Right lobe of liver (tissue), 6 donors: ENCODE measurements at regions not wholly inside any gene's neighbourhood (a gene's known extent, or its start where the extent isn't known, plus 50 kb on each side); places are given as distances from the start of the nearest gene placed in this dataset.

ENCODE experiments used
- ATAC-seq, 4 donors: fragments of 200-7000 bp; cut with Tn5 transposase; one replicate each; pipeline ENCODE4 v1.9.1; 2020; ENCODE audit warnings: mild to moderate bottlenecking in 4 of 4, moderate library complexity in 4 of 4
- DNase-seq, 3 donors: peaks; one replicate each; pipeline ENCODE4 v3.0.0-alpha.2; 2020
- H3K27ac ChIP-seq, 3 donors: fragments of 200-600 bp; one replicate each; pipeline ENCODE4 v1.8.0; 2022
- H3K27me3 ChIP-seq, 2 donors: fragments of 200-600 bp; one replicate each; pipeline ENCODE4 v1.8.0; 2022
- H3K36me3 ChIP-seq, 4 donors: fragments of 200-600 bp; sonication (generic) in 1 of 4; one replicate each; pipeline versions ENCODE4 v1.5.1 to v1.8.0; 2017 to 2022; ENCODE audit warnings: control low read depth in 1 of 4
- H3K4me1 ChIP-seq, 4 donors: fragments of 200-600 bp; sonication (generic) in 1 of 4; one replicate each; pipeline versions ENCODE4 v1.5.1 to v1.8.0; 2017 to 2022; ENCODE audit warnings: control low read depth in 1 of 4
- H3K4me3 ChIP-seq, 3 donors: fragments of 200-600 bp; one replicate each; pipeline ENCODE4 v1.8.0; 2022
- H3K9me3 ChIP-seq, 4 donors: fragments of 200-600 bp; sonication (generic) in 1 of 4; one replicate each; pipeline versions ENCODE4 v1.5.1 to v1.8.0; 2017 to 2022; ENCODE audit warnings: control low read depth in 1 of 4
- CTCF ChIP-seq, 4 donors: fragments of 200-600 bp in 3 of 4; fragments of 450-650 bp in 1 of 4; IDR thresholded peaks; one replicate each; pipeline versions ENCODE4 v1.5.1 to v1.8.0; 2016 to 2022; ENCODE audit warnings: antibody characterized with exemption in 4 of 4, mild to moderate bottlenecking in 2 of 4
- POLR2A ChIP-seq: fragments of 450-650 bp; IDR thresholded peaks from one replicate; pipeline ENCODE4 v1.6.1; 2017; ENCODE audit warnings: antibody characterized with exemption, mild to moderate bottlenecking
- WGBS: methylation state at CpG from one replicate; pipeline ENCODE4 v1.1.6; 2018; ENCODE audit warnings: low coverage, low lambda C conversion rate; ENCODE audit not compliant: insufficient coverage; ENCODE audit errors: missing lambda C conversion rate; 5-methylcytosine and 5-hydroxymethylcytosine counted together
- intact Hi-C, 2 donors: fragments of 100-400 bp; cut with DNase I; formaldehyde crosslinking; loops; one replicate each; pipeline versions ENCODE4 v1.11.2 to v1.14.1; 2022
- donor health status: DM: no; HTN: yes; CAD: no.
- donor health status: DM: no; HTN: no; CAD: no.
- donor health status: DM: no; HTN: no; CAD: no.
- donor health status: DM: no; HTN: yes; CAD: no.
- donor health status: DM: no; HTN: yes; CAD: no.

GRCh38 chr4:157643257-157643656 lies 422.7 kb downstream of the GRIA2 start:
- TF ChIP-seq POLR2A (no peak), CTCF (IDR thresholded peaks at IDR 0.05) (no peak)
- no peak overlapping the region for H3K27ac ChIP-seq
- no peak overlapping the region for H3K4me3 ChIP-seq
- H3K36me3 ChIP-seq = no peaks in the 10 kb centered on the region
- intact Hi-C loops = no loop called here
- peaks cover 0 to 5% (median 0%) of the 10 kb centered on the region in 4 donors for H3K9me3 ChIP-seq
- DNase-seq (no peak), ATAC-seq (no peak)
- no peaks in the 10 kb centered on the region for H3K4me1 ChIP-seq
- H3K27me3 ChIP-seq = no peaks in the 10 kb centered on the region

- ATAC-seq (no peak), DNase-seq (no peak)
- WGBS = 79% methylated on average over 2 of the region's 3 CpGs
- no peaks in the 10 kb centered on the region for H3K27me3 ChIP-seq
- no peak overlapping the region for H3K27ac ChIP-seq
- H3K4me1 ChIP-seq = no peaks in the 10 kb centered on the region
- no peak overlapping the region for H3K4me3 ChIP-seq
- TF ChIP-seq CTCF (IDR thresholded peaks at IDR 0.05) (no peak), POLR2A (no peak)
- H3K36me3 ChIP-seq = no peaks in the 10 kb centered on the region
- intact Hi-C loops = no loop called here
- no peaks in the 10 kb centered on the region for H3K9me3 ChIP-seq
Measured at GRCh38 chr4:157634057-157634456, 413.5 kb downstream of the GRIA2 start.

GRCh38 chr4:157616741-157617472 lies 396.4 kb downstream of the GRIA2 start:
- ATAC-seq = no peak
- H3K36me3 ChIP-seq = no peaks in the 10 kb centered on the region
- intact Hi-C loops = no loop called here
- no peaks in the 10 kb centered on the region for H3K4me1 ChIP-seq
- WGBS = 84% methylated on average over 7 of the region's 7 CpGs
- no peaks in the 10 kb centered on the region for H3K27me3 ChIP-seq
- H3K4me3 ChIP-seq = no peak overlapping the region
- TF ChIP-seq POLR2A (no peak), CTCF (IDR thresholded peaks at IDR 0.05) (no peak)
- H3K9me3 ChIP-seq = no peaks in the 10 kb centered on the region
- no peak overlapping the region for H3K27ac ChIP-seq
- DNase-seq = no peak

GRCh38 chr4:157607996-157608395 lies 387.5 kb downstream of the GRIA2 start:
- intact Hi-C loops = no loop called here
- ATAC-seq (no peak), DNase-seq (no peak)
- no peaks in the 10 kb centered on the region for H3K36me3 ChIP-seq
- no peaks in the 10 kb centered on the region for H3K4me1 ChIP-seq
- no peak overlapping the region for H3K4me3 ChIP-seq
- H3K27ac ChIP-seq = no peak overlapping the region
- no peaks in the 10 kb centered on the region for H3K27me3 ChIP-seq
- no peak for TF ChIP-seq CTCF (IDR thresholded peaks at IDR 0.05)
- TF ChIP-seq POLR2A = no peak
- no peaks in the 10 kb centered on the region for H3K9me3 ChIP-seq
- WGBS = 56% methylated on average over 1 of the region's 1 CpG

GRCh38 chr4:157600583-157600982 lies 380.1 kb downstream of the GRIA2 start:
- ATAC-seq (no peak), DNase-seq (no peak)
- intact Hi-C loops = no loop called here
- no peak for TF ChIP-seq POLR2A
- TF ChIP-seq CTCF (IDR thresholded peaks at IDR 0.05) = no peak
- no peaks in the 10 kb centered on the region for H3K9me3 ChIP-seq
- H3K4me1 ChIP-seq = no peaks in the 10 kb centered on the region
- H3K36me3 ChIP-seq = no peaks in the 10 kb centered on the region
- WGBS = 50% methylated on average over 1 of the region's 1 CpG
- H3K27ac ChIP-seq = no peak overlapping the region
- H3K27me3 ChIP-seq = no peaks in the 10 kb centered on the region
- no peak overlapping the region for H3K4me3 ChIP-seq
